ENCODE measurements at regions not wholly inside any gene's neighbourhood (a gene's known extent, or its start where the extent isn't known, plus 50 kb on each side); places are given as distances from the start of the nearest gene placed in this dataset.
"Not testable (repeated sequence)": the region's sequence is repeated elsewhere in the genome, so short reads cannot be mapped to it uniquely, and the experiment has no call there.

DNA sequence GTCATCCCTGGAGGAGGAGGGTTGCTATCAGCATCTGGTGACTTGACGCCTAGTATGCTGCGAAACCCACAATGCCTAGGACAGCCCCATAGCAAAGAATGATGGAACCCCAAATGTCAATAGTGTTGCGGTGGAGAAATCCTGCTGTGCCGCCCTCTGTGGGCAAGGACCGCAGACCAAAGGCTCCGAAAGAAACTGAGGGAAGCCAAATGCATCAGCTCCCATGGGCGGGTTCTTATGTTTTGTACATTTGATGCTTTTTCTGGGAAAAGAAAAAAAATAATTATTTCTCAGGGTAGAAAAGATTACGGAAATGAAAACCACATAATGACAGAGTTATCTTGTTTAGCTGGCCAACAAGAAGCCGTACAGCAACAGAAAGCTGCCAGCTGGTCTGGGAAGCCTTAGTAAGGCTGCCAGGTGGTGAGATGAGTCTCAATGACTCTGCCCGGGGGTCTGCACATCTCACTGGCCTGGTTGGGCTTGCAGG, 95.0 kb upstream of the TBL1X start:
- Histone ChIP-seq H3K9me3 (no peaks in the 10 kb centered on the region), H3K27me3 (no peaks in the 10 kb centered on the region), H3K4me1 (ENCODE audit: control insufficient read depth in 1 of 2, insufficient read depth in 1 of 2, low read depth in 1 of 2, low read length in 1 of 2) (peaks cover 0 to 6% of the 10 kb centered on the region in 2 experiments), H3K4me3 (ENCODE audit: low read depth in 1 of 2, low read length in 1 of 2) (no peak overlapping the region), H3K27ac (no peak overlapping the region), H3K36me3 (no peaks in the 10 kb centered on the region)
- TF ChIP-seq, protein P1, sequence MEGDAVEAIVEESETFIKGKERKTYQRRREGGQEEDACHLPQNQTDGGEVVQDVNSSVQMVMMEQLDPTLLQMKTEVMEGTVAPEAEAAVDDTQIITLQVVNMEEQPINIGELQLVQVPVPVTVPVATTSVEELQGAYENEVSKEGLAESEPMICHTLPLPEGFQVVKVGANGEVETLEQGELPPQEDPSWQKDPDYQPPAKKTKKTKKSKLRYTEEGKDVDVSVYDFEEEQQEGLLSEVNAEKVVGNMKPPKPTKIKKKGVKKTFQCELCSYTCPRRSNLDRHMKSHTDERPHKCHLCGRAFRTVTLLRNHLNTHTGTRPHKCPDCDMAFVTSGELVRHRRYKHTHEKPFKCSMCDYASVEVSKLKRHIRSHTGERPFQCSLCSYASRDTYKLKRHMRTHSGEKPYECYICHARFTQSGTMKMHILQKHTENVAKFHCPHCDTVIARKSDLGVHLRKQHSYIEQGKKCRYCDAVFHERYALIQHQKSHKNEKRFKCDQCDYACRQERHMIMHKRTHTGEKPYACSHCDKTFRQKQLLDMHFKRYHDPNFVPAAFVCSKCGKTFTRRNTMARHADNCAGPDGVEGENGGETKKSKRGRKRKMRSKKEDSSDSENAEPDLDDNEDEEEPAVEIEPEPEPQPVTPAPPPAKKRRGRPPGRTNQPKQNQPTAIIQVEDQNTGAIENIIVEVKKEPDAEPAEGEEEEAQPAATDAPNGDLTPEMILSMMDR (IDR thresholded peaks at IDR 0.05) = no peak

DNA sequence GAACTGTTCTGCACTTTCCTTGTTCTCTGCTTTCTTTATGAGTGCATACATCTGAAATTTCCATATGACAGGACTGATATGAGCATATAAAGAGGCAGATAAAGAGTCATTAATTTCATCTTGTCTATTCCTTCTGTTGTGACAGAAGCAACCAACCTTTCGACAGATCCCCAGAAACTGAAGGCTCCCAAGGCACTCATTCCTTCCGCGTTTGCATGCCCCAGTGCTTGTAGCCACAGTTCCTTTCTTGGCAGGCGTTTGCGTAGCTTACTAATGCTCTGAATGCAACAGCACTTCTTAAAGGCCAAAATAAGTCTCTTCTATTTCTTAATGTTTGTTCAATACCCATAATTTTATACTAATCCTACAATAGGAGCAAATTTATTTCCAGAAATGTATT, 94.0 kb upstream of the TBL1X start:
- H3K27ac ChIP-seq = no peak overlapping the region
- H3K9me3 ChIP-seq = no peaks in the 10 kb centered on the region
- H3K4me1 ChIP-seq (ENCODE audit: control insufficient read depth in 1 of 2, insufficient read depth in 1 of 2, low read depth in 1 of 2, low read length in 1 of 2) = peaks cover 7 to 15% of the 10 kb centered on the region in 2 experiments
- TF ChIP-seq, protein P1 (IDR thresholded peaks at IDR 0.05) = no peak
- no peaks in the 10 kb centered on the region for H3K27me3 ChIP-seq
- no peaks in the 10 kb centered on the region for H3K36me3 ChIP-seq
- H3K4me3 ChIP-seq (ENCODE audit: low read depth in 1 of 2, low read length in 1 of 2) = no peak overlapping the region

DNA sequence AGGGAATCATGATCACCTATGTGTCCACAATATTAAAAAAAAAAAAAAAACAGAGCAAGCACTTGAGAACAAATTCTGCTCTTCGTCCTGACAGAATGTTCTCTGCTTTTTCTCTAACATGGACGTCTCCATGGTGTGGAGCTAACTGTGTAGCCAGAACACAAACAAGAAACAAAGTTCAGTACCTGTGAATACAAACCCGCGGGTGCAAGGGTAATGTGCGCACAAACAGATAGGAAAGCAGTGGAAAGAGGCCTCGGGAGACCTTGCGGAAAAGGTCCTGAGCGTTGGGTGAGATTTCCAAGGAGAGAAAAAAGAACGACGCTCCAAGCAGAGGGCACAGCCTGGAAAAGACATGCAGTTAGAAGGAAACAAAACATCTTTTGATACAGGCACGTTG, 92.0 kb upstream of the TBL1X start:
- H3K4me1 ChIP-seq (ENCODE audit: control insufficient read depth in 1 of 2, insufficient read depth in 1 of 2, low read depth in 1 of 2, low read length in 1 of 2) = peaks cover 18 to 29% of the 10 kb centered on the region in 2 experiments
- H3K27ac ChIP-seq = no peak overlapping the region
- no peaks in the 10 kb centered on the region for H3K36me3 ChIP-seq
- H3K4me3 ChIP-seq (ENCODE audit: low read depth in 1 of 2, low read length in 1 of 2) = no peak overlapping the region
- H3K27me3 ChIP-seq = no peaks in the 10 kb centered on the region
- H3K9me3 ChIP-seq = no peaks in the 10 kb centered on the region
- TF ChIP-seq, protein P1 (IDR thresholded peaks at IDR 0.05) = no peak

DNA sequence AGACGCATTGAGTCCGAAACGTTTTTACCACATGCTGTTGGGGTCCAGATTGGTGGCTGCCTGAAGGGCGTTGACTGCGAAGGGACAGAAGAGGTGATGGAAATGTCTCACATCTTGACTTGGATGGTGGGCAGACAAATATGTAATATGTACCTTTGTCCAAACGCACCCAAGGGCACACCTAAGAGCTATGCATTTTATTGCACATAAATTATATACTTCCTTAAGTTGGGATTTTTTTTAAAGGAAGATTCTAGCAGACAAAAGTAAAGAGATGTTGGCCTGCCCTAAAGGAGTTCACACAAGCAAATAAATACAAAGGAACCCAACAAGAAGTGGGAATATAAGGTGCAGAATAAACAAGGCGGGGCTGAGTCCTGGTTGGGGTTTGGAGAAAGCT, 91.1 kb upstream of the TBL1X start:
- no peaks in the 10 kb centered on the region for H3K27me3 ChIP-seq
- H3K36me3 ChIP-seq = no peaks in the 10 kb centered on the region
- H3K9me3 ChIP-seq = no peaks in the 10 kb centered on the region
- no peak overlapping the region for H3K4me3 ChIP-seq (ENCODE audit: low read depth in 1 of 2, low read length in 1 of 2)
- H3K4me1 ChIP-seq (ENCODE audit: control insufficient read depth in 1 of 2, insufficient read depth in 1 of 2, low read depth in 1 of 2, low read length in 1 of 2) = peaks cover 28 to 38% of the 10 kb centered on the region in 2 experiments
- no peak overlapping the region for H3K27ac ChIP-seq
- TF ChIP-seq, protein P1 (IDR thresholded peaks at IDR 0.05) = no peak

DNA sequence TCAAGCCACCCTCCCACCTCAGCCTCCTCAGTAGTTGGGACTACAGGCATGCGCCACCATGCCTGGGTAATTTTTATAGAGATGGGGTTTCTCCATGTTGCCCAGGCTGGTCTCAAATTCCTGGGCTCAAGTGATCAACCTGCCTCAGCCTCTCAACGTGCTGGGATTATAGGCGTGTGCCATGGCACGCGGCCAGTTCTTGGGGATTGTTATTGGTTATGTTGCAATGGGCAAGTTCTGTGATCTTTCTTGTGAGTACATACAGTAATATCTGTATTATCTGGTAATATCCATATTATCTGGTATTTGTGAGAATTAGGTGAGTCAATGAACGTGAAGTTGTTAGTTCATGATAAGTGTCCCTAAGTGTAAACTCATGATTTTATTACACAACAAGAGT, 90.3 kb upstream of the TBL1X start:
- Histone ChIP-seq H3K36me3 (no peaks in the 10 kb centered on the region), H3K27me3 (no peaks in the 10 kb centered on the region), H3K4me1 (ENCODE audit: control insufficient read depth in 1 of 2, insufficient read depth in 1 of 2, low read depth in 1 of 2, low read length in 1 of 2) (peaks cover 35 to 46% of the 10 kb centered on the region in 2 experiments), H3K27ac (no peak overlapping the region), H3K9me3 (no peaks in the 10 kb centered on the region), H3K4me3 (ENCODE audit: low read depth in 1 of 2, low read length in 1 of 2) (no peak overlapping the region)
- TF ChIP-seq, protein P1 (IDR thresholded peaks at IDR 0.05) = no peak

DNA sequence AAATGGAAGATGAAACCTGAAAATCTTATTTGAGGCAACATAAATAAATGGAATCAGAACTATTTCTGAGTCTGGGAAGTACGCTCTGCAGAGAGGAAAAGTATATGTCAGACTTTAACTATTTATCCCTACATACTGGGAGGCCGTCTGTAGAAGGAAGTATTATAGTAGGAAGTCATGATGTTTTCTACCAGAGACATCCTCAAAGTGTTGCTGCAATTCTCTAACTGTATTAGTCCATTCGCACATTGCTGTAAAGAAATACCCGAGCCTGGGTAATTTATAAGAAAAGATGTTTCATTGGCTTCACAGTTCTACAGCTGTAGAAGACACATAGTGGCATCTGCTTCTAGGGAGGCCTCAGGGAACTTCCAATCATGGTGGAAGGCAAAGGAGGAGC, 88.7 kb upstream of the TBL1X start:
- Histone ChIP-seq H3K9me3 (no peaks in the 10 kb centered on the region), H3K27me3 (no peaks in the 10 kb centered on the region), H3K36me3 (no peaks in the 10 kb centered on the region), H3K27ac (peak overlapping the region; percentile 85), H3K4me3 (ENCODE audit: low read depth in 1 of 2, low read length in 1 of 2) (no peak overlapping the region), H3K4me1 (ENCODE audit: control insufficient read depth in 1 of 2, insufficient read depth in 1 of 2, low read depth in 1 of 2, low read length in 1 of 2) (peaks cover 36 to 46% of the 10 kb centered on the region in 2 experiments)
- TF ChIP-seq, protein P1 (IDR thresholded peaks at IDR 0.05) = no peak

DNA sequence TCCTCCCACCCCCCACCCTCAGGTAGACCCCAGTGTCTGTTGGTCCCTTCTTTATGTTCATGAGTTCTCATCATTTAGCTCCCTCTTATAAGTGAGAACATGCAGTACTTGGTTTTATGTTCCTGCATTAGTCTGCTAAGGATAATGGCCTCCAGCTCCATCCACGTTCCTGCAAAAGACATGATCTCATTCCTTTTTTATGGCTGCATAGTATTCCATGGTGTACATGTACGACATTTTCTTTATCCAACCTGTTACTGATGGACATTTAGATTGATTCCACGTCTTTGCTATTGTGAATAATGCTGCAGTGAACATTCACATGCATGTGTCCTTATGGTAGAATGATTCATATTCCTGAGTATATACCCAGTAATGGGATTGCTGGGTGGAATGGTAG, 87.6 kb upstream of the TBL1X start:
- not testable (repeated sequence) for H3K36me3 ChIP-seq; H3K27ac ChIP-seq; H3K9me3 ChIP-seq; H3K4me3 ChIP-seq (ENCODE audit: low read depth in 1 of 2, low read length in 1 of 2); H3K27me3 ChIP-seq
- peaks cover 36 to 46% of the 10 kb centered on the region in 2 experiments for H3K4me1 ChIP-seq (ENCODE audit: control insufficient read depth in 1 of 2, insufficient read depth in 1 of 2, low read depth in 1 of 2, low read length in 1 of 2)

Measured in neutrophil (primary cell).